PFSK-1 (cell line): ENCODE measurements at regions not wholly inside any gene's neighbourhood (a gene's known extent, or its start where the extent isn't known, plus 50 kb on each side); places are given as distances from the start of the nearest gene placed in this dataset.

ENCODE experiments used
- FOXP2 ChIP-seq: optimal IDR thresholded peaks from 2 replicates; pipeline ENCODE3; 2011; ENCODE audit warnings: borderline replicate concordance, control low read depth, inconsistent platforms; ENCODE audit not compliant: insufficient read depth; ENCODE audit errors: extremely low read length, extremely low read depth
- POLR2AphosphoS5 ChIP-seq: IDR thresholded peaks from 2 replicates; pipeline ENCODE4 v1.6.1; 2012; ENCODE audit warnings: low read depth, mild to moderate bottlenecking, control low read depth, low read length, moderate library complexity
- SIN3A ChIP-seq: IDR thresholded peaks from 2 replicates; pipeline ENCODE4 v1.6.1; 2012; ENCODE audit warnings: mild to moderate bottlenecking, low read length, moderate library complexity, borderline replicate concordance; ENCODE audit not compliant: insufficient read depth
- TAF1 ChIP-seq: IDR thresholded peaks from 2 replicates; pipeline ENCODE4 v1.6.1; 2012; ENCODE audit warnings: low read length, control low read depth, borderline replicate concordance; ENCODE audit not compliant: insufficient read depth
- TF ChIP-seq, protein P1 (sequence below), 2 experiments: IDR thresholded peaks; 2 replicates each; pipeline versions ENCODE4 v1.6.1 to v1.8.0; 2011 to 2012; ENCODE audit warnings: low read depth in 2 of 2, low read length in 2 of 2, control low read depth in 1 of 2, inconsistent platforms in 1 of 2, mild to moderate bottlenecking in 1 of 2, moderate library complexity in 1 of 2; ENCODE audit not compliant: insufficient read depth in 1 of 2

- no peak for TF ChIP-seq POLR2AphosphoS5
- TF ChIP-seq, protein P1, sequence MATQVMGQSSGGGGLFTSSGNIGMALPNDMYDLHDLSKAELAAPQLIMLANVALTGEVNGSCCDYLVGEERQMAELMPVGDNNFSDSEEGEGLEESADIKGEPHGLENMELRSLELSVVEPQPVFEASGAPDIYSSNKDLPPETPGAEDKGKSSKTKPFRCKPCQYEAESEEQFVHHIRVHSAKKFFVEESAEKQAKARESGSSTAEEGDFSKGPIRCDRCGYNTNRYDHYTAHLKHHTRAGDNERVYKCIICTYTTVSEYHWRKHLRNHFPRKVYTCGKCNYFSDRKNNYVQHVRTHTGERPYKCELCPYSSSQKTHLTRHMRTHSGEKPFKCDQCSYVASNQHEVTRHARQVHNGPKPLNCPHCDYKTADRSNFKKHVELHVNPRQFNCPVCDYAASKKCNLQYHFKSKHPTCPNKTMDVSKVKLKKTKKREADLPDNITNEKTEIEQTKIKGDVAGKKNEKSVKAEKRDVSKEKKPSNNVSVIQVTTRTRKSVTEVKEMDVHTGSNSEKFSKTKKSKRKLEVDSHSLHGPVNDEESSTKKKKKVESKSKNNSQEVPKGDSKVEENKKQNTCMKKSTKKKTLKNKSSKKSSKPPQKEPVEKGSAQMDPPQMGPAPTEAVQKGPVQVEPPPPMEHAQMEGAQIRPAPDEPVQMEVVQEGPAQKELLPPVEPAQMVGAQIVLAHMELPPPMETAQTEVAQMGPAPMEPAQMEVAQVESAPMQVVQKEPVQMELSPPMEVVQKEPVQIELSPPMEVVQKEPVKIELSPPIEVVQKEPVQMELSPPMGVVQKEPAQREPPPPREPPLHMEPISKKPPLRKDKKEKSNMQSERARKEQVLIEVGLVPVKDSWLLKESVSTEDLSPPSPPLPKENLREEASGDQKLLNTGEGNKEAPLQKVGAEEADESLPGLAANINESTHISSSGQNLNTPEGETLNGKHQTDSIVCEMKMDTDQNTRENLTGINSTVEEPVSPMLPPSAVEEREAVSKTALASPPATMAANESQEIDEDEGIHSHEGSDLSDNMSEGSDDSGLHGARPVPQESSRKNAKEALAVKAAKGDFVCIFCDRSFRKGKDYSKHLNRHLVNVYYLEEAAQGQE (IDR thresholded peaks at IDR 0.05; ENCODE audit: insufficient read depth in 1 of 2, low read depth in 2 of 2, low read length in 2 of 2), result no peak
- TF ChIP-seq TAF1, result no peak
- no peak for TF ChIP-seq FOXP2
- TF ChIP-seq SIN3A, result no peak
These were observed 100.4 kb upstream of the PPP2R3A start for GRCh38 chr3:135865085-135865484.
